Gastrocnemius medialis (tissue), 4 donors: ENCODE measurements at regions not wholly inside any gene's neighbourhood (a gene's known extent, or its start where the extent isn't known, plus 50 kb on each side); places are given as distances from the start of the nearest gene placed in this dataset.

Experiments
- ATAC-seq, 2 donors: fragments of 150-250 bp; one replicate each; pipeline ENCODE4 v1.9.1; 2016
- DNase-seq, 2 donors: peaks; one replicate each; pipeline ENCODE4 v3.0.0-alpha.2; 2019
- H3K27ac ChIP-seq, 4 donors: fragments of 200-600 bp; sonication (generic); 1 replicate in 1 of 4; 2 replicates in 3 of 4; pipeline ENCODE4 v1.5.1; 2016 to 2018; ENCODE audit warnings: mild to moderate bottlenecking in 2 of 4, moderate library complexity in 1 of 4
- H3K27me3 ChIP-seq, 3 donors: fragments of 200-600 bp; sonication (generic) in 2 of 3; 1 replicate in 1 of 3; 2 replicates in 2 of 3; pipeline versions ENCODE4 v1.5.1 to v1.6.0; 2016 to 2019; ENCODE audit warnings: mild to moderate bottlenecking in 1 of 3, moderate library complexity in 1 of 3
- H3K36me3 ChIP-seq, 2 donors: fragments of 200-600 bp; sonication (generic) in 1 of 2; one replicate each; pipeline ENCODE4 v1.5.1; 2017 to 2018
- H3K4me1 ChIP-seq, 2 donors: fragments of 200-600 bp; sonication (generic) in 1 of 2; one replicate each; pipeline ENCODE4 v1.5.1; 2016 to 2017; ENCODE audit warnings: mild to moderate bottlenecking in 2 of 2
- H3K4me3 ChIP-seq, 4 donors: fragments of 200-600 bp; sonication (generic) in 3 of 4; 1 replicate in 1 of 4; 2 replicates in 3 of 4; pipeline ENCODE4 v1.5.1; 2016 to 2019; ENCODE audit warnings: mild to moderate bottlenecking in 2 of 4
- H3K9me3 ChIP-seq, 3 donors: fragments of 200-600 bp; sonication (generic) in 2 of 3; 1 replicate in 1 of 3; 2 replicates in 2 of 3; pipeline ENCODE4 v1.5.1; 2016 to 2019
- CTCF ChIP-seq, 5 experiments: fragments of 450-650 bp in 3 of 5; fragments of 200-600 bp in 2 of 5; sonication (generic) in 2 of 5; IDR thresholded peaks in 4 of 5; conservative IDR thresholded peaks in 1 of 5; 1 replicate in 4 of 5; 2 replicates in 1 of 5; pipeline ENCODE4 v1.5.1; 2016 to 2019; ENCODE audit warnings: antibody characterized with exemption in 5 of 5, mild to moderate bottlenecking in 3 of 5, moderate library complexity in 3 of 5
- POLR2A ChIP-seq, 2 donors: fragments of 450-650 bp; IDR thresholded peaks; one replicate each; pipeline ENCODE4 v1.6.1; 2017; ENCODE audit warnings: antibody characterized with exemption in 2 of 2, mild to moderate bottlenecking in 2 of 2, moderate library complexity in 2 of 2
- in situ Hi-C, 4 donors: fragments of 200-750 bp; cut with MboI; loops; one replicate each; pipeline versions ENCODE4 v1.15.0 to v1.8.0; 2017; ENCODE audit warnings: low sequenced_read_pairs in 4 of 4
- intact Hi-C: fragments of 100-400 bp; cut with DNase I; formaldehyde crosslinking; loops from one replicate; pipeline ENCODE4 v1.15.1; 2023; ENCODE audit warnings: low total_unique reads

- Histone ChIP-seq H3K36me3 (no peaks in the 10 kb centered on the region), H3K4me3 (no peak overlapping the region), H3K27me3 (peaks cover 0 to 10% (median 0%) of the 10 kb centered on the region in 3 donors), H3K9me3 (no peaks in the 10 kb centered on the region), H3K27ac (no peak overlapping the region), H3K4me1 (no peaks in the 10 kb centered on the region)
- in situ Hi-C loops, result no loop called here
- TF ChIP-seq POLR2A (IDR thresholded peaks at IDR 0.05) (no peak), CTCF (IDR thresholded peaks at IDR 0.05 in 4 of 5, conservative IDR thresholded peaks at IDR 0.05 in 1 of 5) (no peak)
- DNase-seq, result no peak
- intact Hi-C loops, result no loop called here
- ATAC-seq, result no peak
These were observed 77.8 kb downstream of the DLL1 start for GRCh38 chr6:170212956-170213636.

- in situ Hi-C loops (no loop called here), intact Hi-C loops (no loop called here)
- Histone ChIP-seq H3K27me3 (peaks cover 0 to 10% (median 0%) of the 10 kb centered on the region in 3 donors), H3K27ac (no peak overlapping the region), H3K9me3 (no peaks in the 10 kb centered on the region), H3K4me3 (no peak overlapping the region), H3K4me1 (no peaks in the 10 kb centered on the region), H3K36me3 (no peaks in the 10 kb centered on the region)
- ATAC-seq (no peak), DNase-seq (no peak)
- TF ChIP-seq CTCF (IDR thresholded peaks at IDR 0.05 in 4 of 5, conservative IDR thresholded peaks at IDR 0.05 in 1 of 5) (no peak), POLR2A (IDR thresholded peaks at IDR 0.05) (no peak)
These were observed 78.7 kb downstream of the DLL1 start for GRCh38 chr6:170212051-170212756.

GRCh38 chr6:170211404-170212025, 79.4 kb downstream of the DLL1 start:
- intact Hi-C loops, result no loop called here
- TF ChIP-seq CTCF (IDR thresholded peaks at IDR 0.05 in 4 of 5, conservative IDR thresholded peaks at IDR 0.05 in 1 of 5), result no peak
- TF ChIP-seq POLR2A (IDR thresholded peaks at IDR 0.05), result no peak
- no peak for ATAC-seq

GRCh38 chr6:170210651-170211403, 80.1 kb downstream of the DLL1 start:
- TF ChIP-seq POLR2A (IDR thresholded peaks at IDR 0.05) (no peak), CTCF (IDR thresholded peaks at IDR 0.05 in 4 of 5, conservative IDR thresholded peaks at IDR 0.05 in 1 of 5) (no peak)
- intact Hi-C loops, result no loop called here

More at GRCh38 chr6:170211404-170212025, 79.4 kb downstream of the DLL1 start:
- H3K9me3 ChIP-seq, result no peaks in the 10 kb centered on the region
- peaks cover 0 to 10% (median 0%) of the 10 kb centered on the region in 3 donors for H3K27me3 ChIP-seq
- no peak overlapping the region for H3K4me3 ChIP-seq
- DNase-seq, result no peak
- in situ Hi-C loops, result no loop called here
- no peaks in the 10 kb centered on the region for H3K36me3 ChIP-seq
- H3K4me1 ChIP-seq, result no peaks in the 10 kb centered on the region
- no peak overlapping the region for H3K27ac ChIP-seq

More at GRCh38 chr6:170210651-170211403, 80.1 kb downstream of the DLL1 start:
- H3K4me1 ChIP-seq, result no peaks in the 10 kb centered on the region
- no peak overlapping the region for H3K4me3 ChIP-seq
- in situ Hi-C loops, result no loop called here
- no peaks in the 10 kb centered on the region for H3K36me3 ChIP-seq
- H3K9me3 ChIP-seq, result no peaks in the 10 kb centered on the region
- H3K27me3 ChIP-seq, result peaks cover 0 to 10% (median 0%) of the 10 kb centered on the region in 3 donors
- no peak for ATAC-seq
- no peak for DNase-seq
- H3K27ac ChIP-seq, result no peak overlapping the region
